DND-41 (cell line): ENCODE measurements at regions not wholly inside any gene's neighbourhood (a gene's known extent, or its start where the extent isn't known, plus 50 kb on each side); places are given as distances from the start of the nearest gene placed in this dataset.
A peak's percentile ranks its signal among the peaks of the same experiment; 100 is the strongest.

Experiments
- ATAC-seq: fragments of 200-7000 bp; cut with Tn5 transposase; 3 replicates; pipeline ENCODE4 v1.9.1; 2021; ENCODE audit warnings: low read depth; ENCODE audit not compliant: insufficient read depth
- DNase-seq: peaks from one replicate; pipeline ENCODE4 v3.0.0-alpha.2; 2020
- H2AFZ ChIP-seq: 2 replicates; pipeline ENCODE4 v1.6.0; 2012; ENCODE audit warnings: low read depth, low read length
- H3K27ac ChIP-seq: 2 replicates; pipeline ENCODE4 v1.5.1; 2012; ENCODE audit warnings: low read length, inconsistent platforms
- H3K27me3 ChIP-seq: fragments of 200-600 bp; sonication (generic); 2 replicates; pipeline ENCODE4 v1.6.0; 2012; ENCODE audit warnings: low read length, mild to moderate bottlenecking, inconsistent platforms; ENCODE audit not compliant: insufficient read depth, poor library complexity
- H3K36me3 ChIP-seq: 2 replicates; pipeline ENCODE4 v1.5.1; 2012; ENCODE audit warnings: low read length, inconsistent platforms; ENCODE audit not compliant: insufficient read depth
- H3K4me1 ChIP-seq: 2 replicates; pipeline ENCODE4 v1.5.1; 2012; ENCODE audit warnings: mild to moderate bottlenecking, low read length; ENCODE audit not compliant: insufficient read depth
- H3K4me2 ChIP-seq: 2 replicates; pipeline ENCODE4 v1.6.0; 2012; ENCODE audit warnings: mild to moderate bottlenecking, moderate library complexity, low read length, inconsistent platforms; ENCODE audit not compliant: insufficient read depth
- H3K4me3 ChIP-seq, 2 experiments: fragments of 200-600 bp in 1 of 2; shearing (Covaris generic) in 1 of 2; 2 replicates each; pipeline ENCODE4 v1.5.1; 2012 to 2016; ENCODE audit warnings: inconsistent platforms in 2 of 2, low read length in 2 of 2, mild to moderate bottlenecking in 2 of 2, low read depth in 1 of 2, moderate library complexity in 1 of 2
- H3K79me2 ChIP-seq: 2 replicates; pipeline ENCODE4 v1.6.0; 2012; ENCODE audit warnings: low read length, inconsistent platforms; ENCODE audit not compliant: insufficient read depth
- H3K9ac ChIP-seq: 2 replicates; pipeline ENCODE4 v1.6.0; 2012; ENCODE audit warnings: low read depth, mild to moderate bottlenecking, inconsistent platforms, low read length, moderate library complexity
- H3K9me3 ChIP-seq: 2 replicates; pipeline ENCODE4 v1.5.1; 2012; ENCODE audit warnings: low read length, moderate library complexity, mild to moderate bottlenecking, inconsistent platforms; ENCODE audit not compliant: insufficient read depth, severe bottlenecking
- H4K20me1 ChIP-seq: 2 replicates; pipeline ENCODE4 v1.6.0; 2012; ENCODE audit warnings: low read length; ENCODE audit not compliant: insufficient read depth
- EZH2 ChIP-seq: IDR thresholded peaks from 3 replicates; pipeline ENCODE4 v1.6.1; 2012; ENCODE audit warnings: borderline replicate concordance, low read depth, mild to moderate bottlenecking, moderate library complexity, low read length, inconsistent platforms; ENCODE audit not compliant: severe bottlenecking
- TF ChIP-seq, protein P1 (sequence below): IDR thresholded peaks from 2 replicates; pipeline ENCODE4 v1.5.1; 2012; ENCODE audit warnings: borderline replicate concordance, low read length, moderate library complexity, mild to moderate bottlenecking; ENCODE audit not compliant: poor library complexity, severe bottlenecking; ENCODE audit errors: extremely low read depth

DNA sequence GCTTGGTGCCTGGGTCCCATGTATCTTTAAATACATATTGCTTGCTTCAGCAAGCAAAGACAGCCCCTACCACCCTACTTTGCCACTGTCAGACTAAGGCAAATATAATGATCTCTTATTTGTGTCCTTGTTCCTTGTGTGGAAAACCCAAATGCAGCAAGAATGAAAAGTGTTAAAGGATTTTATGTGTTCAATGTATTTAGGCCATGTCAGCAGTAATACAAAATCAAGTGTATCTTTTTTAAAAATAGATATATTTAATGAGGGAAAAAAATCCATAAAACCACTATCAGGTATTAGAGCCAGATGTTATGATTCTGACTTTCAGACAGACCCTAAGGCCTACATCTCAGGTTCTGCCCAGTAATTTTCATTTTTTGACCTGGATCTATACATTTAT, 374.5 kb downstream of the SEC14L1 start:
- Histone ChIP-seq H2AFZ (no peak overlapping the region), H4K20me1 (no peaks in the 10 kb centered on the region), H3K4me2 (no peak overlapping the region), H3K79me2 (no peaks in the 10 kb centered on the region), H3K9ac (no peak overlapping the region), H3K4me3 (no peak overlapping the region), H3K27me3 (no peaks in the 10 kb centered on the region), H3K36me3 (no peaks in the 10 kb centered on the region), H3K4me1 (no peaks in the 10 kb centered on the region; the same call in 1 of the 2 replicates), H3K27ac (no peak overlapping the region), H3K9me3 (no peaks in the 10 kb centered on the region)
- no peak for ATAC-seq
- DNase-seq = no peak
- TF ChIP-seq, protein P1, sequence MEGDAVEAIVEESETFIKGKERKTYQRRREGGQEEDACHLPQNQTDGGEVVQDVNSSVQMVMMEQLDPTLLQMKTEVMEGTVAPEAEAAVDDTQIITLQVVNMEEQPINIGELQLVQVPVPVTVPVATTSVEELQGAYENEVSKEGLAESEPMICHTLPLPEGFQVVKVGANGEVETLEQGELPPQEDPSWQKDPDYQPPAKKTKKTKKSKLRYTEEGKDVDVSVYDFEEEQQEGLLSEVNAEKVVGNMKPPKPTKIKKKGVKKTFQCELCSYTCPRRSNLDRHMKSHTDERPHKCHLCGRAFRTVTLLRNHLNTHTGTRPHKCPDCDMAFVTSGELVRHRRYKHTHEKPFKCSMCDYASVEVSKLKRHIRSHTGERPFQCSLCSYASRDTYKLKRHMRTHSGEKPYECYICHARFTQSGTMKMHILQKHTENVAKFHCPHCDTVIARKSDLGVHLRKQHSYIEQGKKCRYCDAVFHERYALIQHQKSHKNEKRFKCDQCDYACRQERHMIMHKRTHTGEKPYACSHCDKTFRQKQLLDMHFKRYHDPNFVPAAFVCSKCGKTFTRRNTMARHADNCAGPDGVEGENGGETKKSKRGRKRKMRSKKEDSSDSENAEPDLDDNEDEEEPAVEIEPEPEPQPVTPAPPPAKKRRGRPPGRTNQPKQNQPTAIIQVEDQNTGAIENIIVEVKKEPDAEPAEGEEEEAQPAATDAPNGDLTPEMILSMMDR = no peak
- no peak for TF ChIP-seq EZH2

DNA sequence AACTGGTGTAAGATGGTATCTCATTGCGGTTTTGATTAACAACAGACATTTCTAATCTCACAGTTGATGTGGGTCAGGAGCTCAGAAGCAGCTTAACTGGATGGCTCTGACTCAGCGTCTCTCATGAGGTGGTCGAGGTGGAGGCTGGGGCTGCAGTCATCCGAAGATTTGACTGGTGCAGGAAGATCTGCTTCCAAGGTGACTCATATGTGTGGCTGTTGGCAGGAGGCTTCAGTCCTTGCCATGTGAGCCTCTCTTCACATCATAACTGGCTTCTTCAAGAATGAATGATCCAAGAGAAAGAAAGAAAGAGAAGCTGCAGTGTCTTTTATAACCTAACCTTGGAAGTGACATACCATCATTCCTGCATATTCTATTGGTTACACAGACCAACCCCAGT, 376.1 kb downstream of the SEC14L1 start:
- H2AFZ ChIP-seq = no peak overlapping the region
- 0 out of 3 replicates have a peak, but pooled peaks have one; percentile 33 for ATAC-seq
- no peak for DNase-seq

DNA sequence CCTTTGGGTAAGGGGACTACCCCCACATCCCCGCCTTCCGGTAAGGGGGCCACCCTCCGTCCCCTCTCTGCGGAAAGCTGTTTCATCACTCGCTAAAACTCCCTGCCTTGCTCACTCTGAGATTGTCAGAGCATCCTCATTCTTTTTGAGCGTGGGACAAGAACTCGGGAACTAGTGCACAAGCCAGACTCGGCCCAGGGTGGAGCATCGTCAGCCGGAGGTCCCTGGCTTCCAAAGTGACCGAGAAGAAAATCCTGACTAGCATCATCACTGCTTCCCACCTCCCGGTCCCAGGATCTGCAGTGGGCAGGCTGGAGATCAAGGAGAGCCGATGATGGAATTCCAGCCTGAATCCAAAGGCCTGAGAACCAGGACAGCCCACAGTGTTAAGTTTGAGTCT, 380.3 kb downstream of the SEC14L1 start:
- no peaks in the 10 kb centered on the region for H3K36me3 ChIP-seq
- no peaks in the 10 kb centered on the region for H3K9me3 ChIP-seq
- H3K27ac ChIP-seq = no peak overlapping the region
- H3K4me3 ChIP-seq = no peak overlapping the region
- H3K4me2 ChIP-seq = no peak overlapping the region
- DNase-seq (no peak), ATAC-seq (no peak)
- no peaks in the 10 kb centered on the region for H4K20me1 ChIP-seq
- no peak for TF ChIP-seq EZH2
- TF ChIP-seq, protein P1 = no peak
- H3K27me3 ChIP-seq = no peaks in the 10 kb centered on the region
- no peaks in the 10 kb centered on the region for H3K79me2 ChIP-seq
- no peak overlapping the region for H2AFZ ChIP-seq
- no peak overlapping the region for H3K9ac ChIP-seq
- no peaks in the 10 kb centered on the region; the same call in 1 of the 2 replicates for H3K4me1 ChIP-seq

More for the DNA sequence above, 376.1 kb downstream of the SEC14L1 start:
- no peaks in the 10 kb centered on the region for H3K9me3 ChIP-seq
- no peaks in the 10 kb centered on the region for H3K36me3 ChIP-seq
- no peak overlapping the region for H3K4me3 ChIP-seq
- no peaks in the 10 kb centered on the region for H3K27me3 ChIP-seq
- no peaks in the 10 kb centered on the region for H4K20me1 ChIP-seq
- H3K27ac ChIP-seq = no peak overlapping the region
- no peaks in the 10 kb centered on the region for H3K79me2 ChIP-seq
- no peak for TF ChIP-seq EZH2
- TF ChIP-seq, protein P1 = no peak
- no peak overlapping the region for H3K9ac ChIP-seq
- no peak overlapping the region for H3K4me2 ChIP-seq
- H3K4me1 ChIP-seq = no peaks in the 10 kb centered on the region; the same call in 1 of the 2 replicates

DNA sequence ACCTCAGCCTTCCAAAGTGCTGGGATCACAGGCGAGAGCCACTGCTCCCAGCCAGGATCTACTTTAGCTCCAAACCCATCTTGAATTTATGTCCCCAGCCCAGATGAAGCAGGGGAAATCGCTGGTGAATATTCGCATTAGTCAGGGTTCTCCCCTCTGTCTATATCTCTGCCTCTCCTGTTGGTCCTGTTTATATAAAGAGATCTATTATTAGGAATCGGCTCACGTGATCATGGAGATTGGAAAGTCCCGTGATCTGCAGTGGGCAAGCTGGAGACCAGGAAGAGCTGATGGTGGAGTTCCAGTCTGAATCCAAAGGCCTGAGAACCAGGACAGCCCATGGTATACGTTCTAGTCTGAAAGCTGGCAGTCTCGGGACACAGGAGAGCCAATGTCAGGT, 382.8 kb downstream of the SEC14L1 start:
- Histone ChIP-seq H3K36me3 (no peaks in the 10 kb centered on the region), H3K4me3 (no peak overlapping the region), H3K4me1 (peaks cover 6% of the 10 kb centered on the region), H3K79me2 (no peaks in the 10 kb centered on the region), H2AFZ (no peak overlapping the region), H4K20me1 (no peaks in the 10 kb centered on the region), H3K9ac (no peak overlapping the region), H3K27ac (no peak overlapping the region), H3K27me3 (peaks cover 2% of the 10 kb centered on the region), H3K9me3 (no peaks in the 10 kb centered on the region), H3K4me2 (no peak overlapping the region)
- TF ChIP-seq, protein P1 = no peak
- TF ChIP-seq EZH2 = no peak
- DNase-seq (no peak), ATAC-seq (no peak)
